NOMO-1 (cell line): ENCODE measurements at regions not wholly inside any gene's neighbourhood (a gene's known extent, or its start where the extent isn't known, plus 50 kb on each side); places are given as distances from the start of the nearest gene placed in this dataset.

Source experiments
- DNase-seq, 2 experiments: peaks; one replicate each; lab custom pipeline; 2025; ENCODE audit not compliant: unreplicated experiment in 2 of 2; lab: John Stamatoyannopoulos, UW

GRCh38 chr4:108371282-108371681 is 202.6 kb upstream of the LEF1 start:
- DNase-seq = no peak

GRCh38 chr4:108370291-108371141 is 201.8 kb upstream of the LEF1 start:
- no peak for DNase-seq

- no peak for DNase-seq
Measured at GRCh38 chr4:108369035-108369655, 200.4 kb upstream of the LEF1 start.

GRCh38 chr4:108367751-108368150 is 199.0 kb upstream of the LEF1 start:
- no peak for DNase-seq

- DNase-seq = no peak
Measured at GRCh38 chr4:108366716-108367115, 198.0 kb upstream of the LEF1 start.

GRCh38 chr4:108365551-108365950 is 196.8 kb upstream of the LEF1 start:
- no peak for DNase-seq

GRCh38 chr4:108361886-108362285 is 193.2 kb upstream of the LEF1 start:
- DNase-seq = no peak

GRCh38 chr4:108361446-108361820 is 192.7 kb upstream of the LEF1 start:
- no peak for DNase-seq

GRCh38 chr4:108360754-108361445 is 192.2 kb upstream of the LEF1 start:
- no peak for DNase-seq

- no peak for DNase-seq
Measured at GRCh38 chr4:108359986-108360681, 191.4 kb upstream of the LEF1 start.

GRCh38 chr4:108359130-108359985 is 190.6 kb upstream of the LEF1 start:
- DNase-seq = no peak

- DNase-seq = no peak
Measured at GRCh38 chr4:108355902-108356535, 187.3 kb upstream of the LEF1 start.

- DNase-seq = no peak
Measured at GRCh38 chr4:108355186-108355901, 186.6 kb upstream of the LEF1 start.

GRCh38 chr4:108352664-108353308 is 184.1 kb upstream of the LEF1 start:
- no peak for DNase-seq

GRCh38 chr4:108351791-108352190 is 183.1 kb upstream of the LEF1 start:
- DNase-seq = no peak

GRCh38 chr4:108350332-108350731 is 181.6 kb upstream of the LEF1 start:
- no peak for DNase-seq

GRCh38 chr4:108346818-108347210 is 178.1 kb upstream of the LEF1 start:
- DNase-seq = no peak
